ENCODE measurements at regions not wholly inside any gene's neighbourhood (a gene's known extent, or its start where the extent isn't known, plus 50 kb on each side); places are given as distances from the start of the nearest gene placed in this dataset.

GRCh38 chr5:54832045-54832444, 153.3 kb downstream of the ESM1 start:
- H3K4me3 ChIP-seq (ENCODE audit: low read length), result no peak overlapping the region
- TF ChIP-seq CTCF (conservative IDR thresholded peaks at IDR 0.05; ENCODE audit: low read depth, low read length), result no peak
- no peak for DNase-seq (ENCODE audit: low read depth)

GRCh38 chr5:54831233-54831632, 154.2 kb downstream of the ESM1 start:
- no peak overlapping the region for H3K4me3 ChIP-seq (ENCODE audit: low read length)
- TF ChIP-seq CTCF (conservative IDR thresholded peaks at IDR 0.05; ENCODE audit: low read depth, low read length), result no peak
- no peak for DNase-seq (ENCODE audit: low read depth)

- TF ChIP-seq CTCF (conservative IDR thresholded peaks at IDR 0.05; ENCODE audit: low read depth, low read length), result no peak
- H3K4me3 ChIP-seq (ENCODE audit: low read length), result no peak overlapping the region
- DNase-seq (ENCODE audit: low read depth), result no peak
Measured at GRCh38 chr5:54829676-54830535, 155.5 kb downstream of the ESM1 start.

- DNase-seq (ENCODE audit: low read depth), result no peak
- no peak overlapping the region for H3K4me3 ChIP-seq (ENCODE audit: low read length)
- TF ChIP-seq CTCF (conservative IDR thresholded peaks at IDR 0.05; ENCODE audit: low read depth, low read length), result no peak
Measured at GRCh38 chr5:54829102-54829501, 156.3 kb downstream of the ESM1 start.

- DNase-seq (ENCODE audit: low read depth), result no peak
- H3K4me3 ChIP-seq (ENCODE audit: low read length), result no peak overlapping the region
- no peak for TF ChIP-seq CTCF (conservative IDR thresholded peaks at IDR 0.05; ENCODE audit: low read depth, low read length)
Measured at GRCh38 chr5:54828151-54828550, 157.2 kb downstream of the ESM1 start.

- no peak for TF ChIP-seq CTCF (conservative IDR thresholded peaks at IDR 0.05; ENCODE audit: low read depth, low read length)
- H3K4me3 ChIP-seq (ENCODE audit: low read length), result no peak overlapping the region
- no peak for DNase-seq (ENCODE audit: low read depth)
Measured at GRCh38 chr5:54825005-54825404, 160.4 kb downstream of the ESM1 start.

- no peak for DNase-seq (ENCODE audit: low read depth)
- TF ChIP-seq CTCF (conservative IDR thresholded peaks at IDR 0.05; ENCODE audit: low read depth, low read length), result no peak
Measured at GRCh38 chr5:54823006-54823405, 162.4 kb downstream of the ESM1 start.

More at GRCh38 chr5:54823006-54823405, 162.4 kb downstream of the ESM1 start:
- H3K4me3 ChIP-seq (ENCODE audit: low read length), result no peak overlapping the region

Measured in retinal pigment epithelial cell (primary cell).